AG09309 (cell line): ENCODE measurements at regions not wholly inside any gene's neighbourhood (a gene's known extent, or its start where the extent isn't known, plus 50 kb on each side); places are given as distances from the start of the nearest gene placed in this dataset.

Source experiments
- DNase-seq: peaks from one replicate; pipeline ENCODE4 v3.0.0-alpha.2; 2010; ENCODE audit warnings: low read depth
- H3K4me3 ChIP-seq: 2 replicates; pipeline ENCODE4 v1.5.1; 2011; ENCODE audit warnings: mild to moderate bottlenecking, low read depth, low read length, moderate library complexity; ENCODE audit not compliant: control insufficient read depth
- TF ChIP-seq, protein P1 (sequence below): IDR thresholded peaks from 2 replicates; pipeline ENCODE4 v1.5.1; 2011; ENCODE audit warnings: mild to moderate bottlenecking, low read depth, low read length, inconsistent platforms; ENCODE audit not compliant: insufficient read depth, control insufficient read depth; ENCODE audit errors: missing control alignments

DNA sequence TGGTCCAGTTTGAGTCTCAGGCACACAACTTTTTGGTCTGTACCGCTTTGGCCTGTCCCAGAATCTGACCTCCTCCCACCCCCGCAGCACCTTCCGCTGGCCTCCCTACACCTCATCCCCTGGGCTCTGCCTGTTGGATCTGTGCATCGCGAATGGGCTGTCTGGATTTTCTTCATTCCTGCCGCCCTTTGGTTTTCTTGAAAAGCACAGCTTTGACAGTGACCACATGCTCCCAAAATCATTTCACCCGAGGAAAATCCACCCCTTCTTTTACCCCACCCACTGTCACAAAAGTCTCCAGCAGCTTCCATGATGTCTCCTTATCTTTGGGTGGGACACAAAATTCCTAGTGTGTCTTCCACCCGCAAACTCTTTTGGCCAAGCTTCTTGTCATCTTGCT, 65.0 kb upstream of the SSX2IP start:
- TF ChIP-seq, protein P1, sequence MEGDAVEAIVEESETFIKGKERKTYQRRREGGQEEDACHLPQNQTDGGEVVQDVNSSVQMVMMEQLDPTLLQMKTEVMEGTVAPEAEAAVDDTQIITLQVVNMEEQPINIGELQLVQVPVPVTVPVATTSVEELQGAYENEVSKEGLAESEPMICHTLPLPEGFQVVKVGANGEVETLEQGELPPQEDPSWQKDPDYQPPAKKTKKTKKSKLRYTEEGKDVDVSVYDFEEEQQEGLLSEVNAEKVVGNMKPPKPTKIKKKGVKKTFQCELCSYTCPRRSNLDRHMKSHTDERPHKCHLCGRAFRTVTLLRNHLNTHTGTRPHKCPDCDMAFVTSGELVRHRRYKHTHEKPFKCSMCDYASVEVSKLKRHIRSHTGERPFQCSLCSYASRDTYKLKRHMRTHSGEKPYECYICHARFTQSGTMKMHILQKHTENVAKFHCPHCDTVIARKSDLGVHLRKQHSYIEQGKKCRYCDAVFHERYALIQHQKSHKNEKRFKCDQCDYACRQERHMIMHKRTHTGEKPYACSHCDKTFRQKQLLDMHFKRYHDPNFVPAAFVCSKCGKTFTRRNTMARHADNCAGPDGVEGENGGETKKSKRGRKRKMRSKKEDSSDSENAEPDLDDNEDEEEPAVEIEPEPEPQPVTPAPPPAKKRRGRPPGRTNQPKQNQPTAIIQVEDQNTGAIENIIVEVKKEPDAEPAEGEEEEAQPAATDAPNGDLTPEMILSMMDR: no peak
- DNase-seq: no peak
- H3K4me3 ChIP-seq: no peak overlapping the region

DNA sequence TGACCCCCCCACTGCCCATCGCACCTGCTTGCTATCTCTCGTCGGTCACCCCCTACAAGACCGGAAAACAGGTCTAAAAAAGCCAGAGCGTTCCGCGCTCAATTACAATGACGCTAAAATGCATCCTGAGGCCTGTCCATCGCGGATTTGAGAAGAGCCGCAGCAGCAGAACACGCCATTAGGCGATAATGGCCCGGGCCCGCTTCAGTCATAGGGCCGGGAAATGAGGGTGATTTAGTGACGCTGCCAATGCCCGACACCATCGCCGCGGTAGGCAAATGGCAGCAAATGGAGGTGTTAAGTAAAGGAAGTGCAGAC, 64.1 kb upstream of the SSX2IP start:
- no peak for DNase-seq
- no peak overlapping the region for H3K4me3 ChIP-seq
- TF ChIP-seq, protein P1: no peak

DNA sequence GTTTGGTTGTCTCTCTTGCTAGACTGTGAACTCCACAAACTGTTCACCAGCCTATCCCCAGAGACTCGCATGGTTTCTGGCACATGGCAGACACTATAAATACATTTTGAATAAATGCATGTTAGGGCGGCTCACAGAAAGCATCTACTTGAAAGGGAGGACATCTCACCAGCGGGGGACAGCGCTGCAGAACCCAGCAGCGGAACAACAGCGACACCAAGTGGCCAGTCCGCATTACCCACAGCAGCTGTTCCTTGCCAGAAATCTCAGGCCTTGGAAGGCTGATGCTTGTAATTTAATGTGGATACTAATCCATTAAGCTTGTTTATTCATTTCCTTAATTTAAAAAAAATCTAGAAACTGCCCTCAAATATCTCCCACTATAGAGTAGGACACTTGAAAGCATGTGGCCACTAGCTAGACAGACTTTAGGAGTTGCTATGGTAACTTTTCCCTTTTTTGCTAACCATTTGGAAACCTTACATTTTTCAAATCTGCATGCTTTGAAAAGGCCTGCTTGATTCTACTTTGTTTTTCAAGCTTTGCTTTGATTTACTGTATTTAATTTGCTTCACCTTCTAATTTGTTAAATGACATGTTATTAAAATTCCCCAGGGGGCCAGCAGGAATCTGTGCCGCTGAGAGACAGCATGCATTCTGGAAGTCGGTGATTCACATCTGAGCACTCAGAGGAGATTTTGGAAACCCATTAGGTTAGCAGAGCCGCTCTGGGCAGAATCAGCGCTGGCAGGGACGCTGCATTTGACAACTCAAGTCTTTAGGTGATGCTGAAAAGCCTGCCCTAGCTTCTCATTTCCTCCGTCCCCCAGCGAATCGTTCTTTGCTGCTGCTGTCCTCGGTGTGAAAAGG, 63.5 kb upstream of the SSX2IP start:
- peak; percentile 31 for DNase-seq
- H3K4me3 ChIP-seq: no peak overlapping the region
- TF ChIP-seq, protein P1: peak; percentile 99

DNA sequence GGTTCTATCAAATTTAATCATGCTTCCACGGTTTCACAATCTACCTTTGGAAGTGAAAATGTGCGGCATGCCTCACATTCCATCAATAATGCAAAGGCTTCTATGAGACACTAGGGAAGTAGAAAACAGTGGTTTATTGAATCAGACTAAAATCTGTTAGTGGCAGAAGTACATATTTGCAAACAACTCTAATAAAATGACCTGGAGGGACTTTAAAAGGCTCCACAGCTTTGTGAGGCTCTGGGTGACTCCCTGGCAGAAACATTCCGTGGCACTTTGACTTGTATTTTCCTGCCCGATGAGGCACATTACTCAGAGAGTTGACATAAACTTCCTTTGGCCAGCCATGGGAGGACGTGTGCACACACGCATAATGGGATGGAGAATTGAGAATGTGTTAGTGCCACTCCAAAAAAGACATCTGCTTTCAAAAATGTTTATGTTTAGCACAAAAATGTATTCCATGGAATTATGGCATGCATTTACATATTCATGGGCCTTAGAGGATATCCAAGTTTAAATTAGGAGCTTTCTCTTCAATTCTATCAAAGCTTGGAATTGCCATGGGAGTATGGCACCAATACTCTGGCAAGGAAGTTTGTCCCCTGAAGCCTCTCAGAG, 60.0 kb upstream of the SSX2IP start:
- TF ChIP-seq, protein P1: no peak
- no peak overlapping the region for H3K4me3 ChIP-seq
- DNase-seq: no peak

- no peak for DNase-seq
- H3K4me3 ChIP-seq: no peak overlapping the region
- TF ChIP-seq, protein P1: no peak
Measured at GRCh38 chr1:84749427-84749826, 59.2 kb upstream of the SSX2IP start.

DNA sequence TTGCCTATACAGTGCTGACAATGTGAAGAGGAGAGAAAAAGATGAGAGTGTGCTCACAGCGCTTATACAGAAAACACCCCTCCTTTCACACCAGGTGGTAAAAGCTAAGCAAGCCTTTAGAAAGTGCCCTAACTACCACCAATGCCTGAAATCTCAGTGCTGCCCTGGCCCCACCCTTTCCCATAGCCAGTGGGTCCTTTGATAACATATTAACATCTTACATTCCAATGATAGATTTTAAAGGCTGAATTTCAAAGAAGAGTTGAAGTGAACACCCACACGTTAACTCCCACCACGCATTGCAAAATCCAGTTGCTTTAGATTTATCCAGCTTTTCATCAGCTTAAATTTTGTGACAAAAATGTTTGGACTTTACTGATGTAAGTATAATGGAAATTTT, 58.1 kb upstream of the SSX2IP start:
- DNase-seq: no peak
- H3K4me3 ChIP-seq: no peak overlapping the region
- TF ChIP-seq, protein P1: no peak

DNA sequence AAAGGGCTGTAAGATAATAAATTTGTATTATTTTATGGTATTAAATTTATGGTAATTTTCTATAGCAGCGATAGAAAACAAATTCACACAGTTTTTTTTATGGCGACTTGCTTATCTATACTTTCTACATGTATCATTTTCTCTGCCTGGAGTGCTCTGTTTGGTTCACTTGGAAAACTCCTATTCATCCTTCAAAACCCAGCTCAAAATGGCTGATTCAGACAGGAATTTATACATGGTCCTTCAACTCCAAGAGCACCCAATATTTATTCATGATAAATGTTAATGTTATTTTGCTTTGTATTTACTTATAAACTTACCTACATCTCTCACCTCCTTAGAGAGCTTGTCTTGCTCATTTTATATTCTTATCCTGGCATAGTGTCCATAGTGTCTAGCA, 55.6 kb upstream of the SSX2IP start:
- DNase-seq: no peak
- TF ChIP-seq, protein P1: no peak

More for the DNA sequence above, 55.6 kb upstream of the SSX2IP start:
- H3K4me3 ChIP-seq: no peak overlapping the region
